ENCODE measurements at regions not wholly inside any gene's neighbourhood (a gene's known extent, or its start where the extent isn't known, plus 50 kb on each side); places are given as distances from the start of the nearest gene placed in this dataset.

DNA sequence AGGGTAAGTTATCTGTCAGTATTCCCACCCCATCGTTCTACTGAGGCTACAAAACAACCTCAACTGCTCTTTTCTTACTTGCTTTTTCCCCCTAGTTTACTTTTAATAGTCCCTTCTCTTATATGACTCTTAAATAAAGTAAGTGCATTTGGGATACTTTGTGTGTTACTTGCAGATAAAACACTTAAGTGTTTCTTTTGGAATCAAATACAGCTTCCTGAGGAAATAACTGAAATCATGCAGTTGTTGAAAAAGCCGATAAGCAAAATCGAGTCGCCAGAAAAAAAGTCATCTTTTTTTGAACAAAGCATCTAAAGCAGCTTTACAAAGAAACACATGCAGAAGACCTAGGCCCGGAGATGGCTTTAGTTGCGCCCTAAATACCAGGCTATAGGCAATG lies 53.5 kb upstream of the EPB41L4A start:
- no peaks in the 10 kb centered on the region for H3K36me3 ChIP-seq
- H3K4me1 ChIP-seq = no peaks in the 10 kb centered on the region
- ATAC-seq (no peak), DNase-seq (no peak)
- H3K4me3 ChIP-seq = no peak overlapping the region
- TF ChIP-seq, protein P1, sequence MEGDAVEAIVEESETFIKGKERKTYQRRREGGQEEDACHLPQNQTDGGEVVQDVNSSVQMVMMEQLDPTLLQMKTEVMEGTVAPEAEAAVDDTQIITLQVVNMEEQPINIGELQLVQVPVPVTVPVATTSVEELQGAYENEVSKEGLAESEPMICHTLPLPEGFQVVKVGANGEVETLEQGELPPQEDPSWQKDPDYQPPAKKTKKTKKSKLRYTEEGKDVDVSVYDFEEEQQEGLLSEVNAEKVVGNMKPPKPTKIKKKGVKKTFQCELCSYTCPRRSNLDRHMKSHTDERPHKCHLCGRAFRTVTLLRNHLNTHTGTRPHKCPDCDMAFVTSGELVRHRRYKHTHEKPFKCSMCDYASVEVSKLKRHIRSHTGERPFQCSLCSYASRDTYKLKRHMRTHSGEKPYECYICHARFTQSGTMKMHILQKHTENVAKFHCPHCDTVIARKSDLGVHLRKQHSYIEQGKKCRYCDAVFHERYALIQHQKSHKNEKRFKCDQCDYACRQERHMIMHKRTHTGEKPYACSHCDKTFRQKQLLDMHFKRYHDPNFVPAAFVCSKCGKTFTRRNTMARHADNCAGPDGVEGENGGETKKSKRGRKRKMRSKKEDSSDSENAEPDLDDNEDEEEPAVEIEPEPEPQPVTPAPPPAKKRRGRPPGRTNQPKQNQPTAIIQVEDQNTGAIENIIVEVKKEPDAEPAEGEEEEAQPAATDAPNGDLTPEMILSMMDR (IDR thresholded peaks at IDR 0.05) = no peak
- no peaks in the 10 kb centered on the region for H3K9me3 ChIP-seq
- H3K27ac ChIP-seq = no peak overlapping the region
- no peaks in the 10 kb centered on the region for H3K27me3 ChIP-seq
- intact Hi-C loops (cut with DNase I) = no loop called here

DNA sequence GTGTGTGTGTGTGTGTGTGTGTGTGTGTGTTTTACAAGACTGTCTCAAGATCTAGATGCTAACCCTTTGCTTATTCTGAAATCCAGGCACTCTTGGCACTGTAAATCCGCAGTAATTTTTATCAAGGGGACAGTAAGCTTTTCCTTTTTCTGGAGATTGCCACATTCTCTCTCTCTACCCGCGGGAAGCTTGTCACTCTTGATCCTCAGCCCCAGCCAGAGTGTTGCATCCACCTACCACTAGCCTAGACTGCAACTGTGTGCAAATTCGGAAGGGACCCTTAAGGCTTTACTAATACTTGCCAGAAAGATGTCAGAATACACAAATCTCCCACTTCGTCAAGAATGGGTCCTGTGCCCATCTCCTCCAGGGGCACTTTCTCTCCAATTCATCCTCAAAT lies 54.9 kb upstream of the EPB41L4A start:
- intact Hi-C loops (cut with DNase I) = no loop called here
- Histone ChIP-seq H3K27me3 (no peaks in the 10 kb centered on the region), H3K9me3 (no peaks in the 10 kb centered on the region), H3K4me1 (no peaks in the 10 kb centered on the region), H3K36me3 (no peaks in the 10 kb centered on the region), H3K4me3 (no peak overlapping the region), H3K27ac (no peak overlapping the region)
- ATAC-seq (no peak), DNase-seq (no peak)
- TF ChIP-seq, protein P1 (IDR thresholded peaks at IDR 0.05) = no peak

DNA sequence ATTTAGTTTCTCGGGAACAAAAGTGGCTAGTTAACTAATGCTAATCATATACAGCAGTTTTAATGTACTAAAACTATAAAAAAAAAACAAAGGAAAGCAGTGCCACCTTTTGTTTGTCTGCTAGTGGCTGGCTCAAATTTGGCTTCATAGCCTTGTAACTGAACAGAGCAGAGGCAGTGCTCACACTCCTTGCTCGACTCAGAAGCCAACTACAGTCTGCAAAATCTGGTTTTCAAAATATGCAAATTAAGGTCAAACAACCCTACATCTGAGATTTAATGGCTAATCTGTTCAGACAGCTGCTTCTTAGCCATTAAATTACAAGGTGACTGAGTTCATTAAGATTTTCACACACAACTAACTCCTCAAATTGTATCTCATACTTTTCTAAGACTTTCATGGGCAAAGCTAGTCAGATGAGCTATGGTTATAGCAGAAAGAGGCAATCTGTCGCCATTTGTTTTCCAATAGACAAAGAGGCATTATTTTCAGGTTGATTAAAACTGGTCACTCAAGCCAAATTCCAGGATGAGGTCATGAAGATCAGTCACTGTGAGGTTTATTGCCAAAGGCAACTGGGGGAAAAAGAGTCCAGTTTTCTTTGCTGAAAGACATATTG lies 56.8 kb upstream of the EPB41L4A start:
- DNase-seq (no peak), ATAC-seq (no peak)
- Histone ChIP-seq H3K36me3 (no peaks in the 10 kb centered on the region), H3K27me3 (no peaks in the 10 kb centered on the region), H3K27ac (no peak overlapping the region), H3K4me1 (no peaks in the 10 kb centered on the region), H3K4me3 (no peak overlapping the region), H3K9me3 (no peaks in the 10 kb centered on the region)
- TF ChIP-seq, protein P1 (IDR thresholded peaks at IDR 0.05) = no peak
- intact Hi-C loops (cut with DNase I) = no loop called here

DNA sequence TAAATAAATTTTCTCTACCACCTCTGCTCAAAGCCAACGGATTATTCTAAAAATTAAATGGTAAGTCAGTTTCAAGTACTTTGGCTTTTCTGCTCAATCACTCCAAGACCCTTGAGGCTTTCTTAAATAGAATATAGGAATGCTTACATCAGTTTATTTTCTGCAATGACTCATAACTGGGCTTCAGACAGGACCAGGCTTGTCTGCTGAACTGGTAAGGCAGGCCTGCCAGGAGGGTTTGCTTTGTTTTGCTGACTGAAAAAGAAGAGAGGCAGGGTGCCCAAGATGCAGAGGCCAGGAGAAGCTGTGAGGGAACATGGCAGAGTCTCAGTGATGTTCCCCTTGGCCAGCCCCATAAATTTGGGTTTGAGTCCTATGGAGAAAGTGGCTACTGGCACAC lies 60.3 kb upstream of the EPB41L4A start:
- H3K27ac ChIP-seq = no peak overlapping the region
- no peaks in the 10 kb centered on the region for H3K4me1 ChIP-seq
- peak; percentile 82 for ATAC-seq
- TF ChIP-seq, protein P1 (IDR thresholded peaks at IDR 0.05) = no peak
- peak in 1 of 4 donors; percentile 38 for DNase-seq
- H3K4me3 ChIP-seq = no peak overlapping the region
- intact Hi-C loops (cut with DNase I) = no loop called here
- no peaks in the 10 kb centered on the region for H3K36me3 ChIP-seq
- H3K27me3 ChIP-seq = no peaks in the 10 kb centered on the region
- H3K9me3 ChIP-seq = no peaks in the 10 kb centered on the region

DNA sequence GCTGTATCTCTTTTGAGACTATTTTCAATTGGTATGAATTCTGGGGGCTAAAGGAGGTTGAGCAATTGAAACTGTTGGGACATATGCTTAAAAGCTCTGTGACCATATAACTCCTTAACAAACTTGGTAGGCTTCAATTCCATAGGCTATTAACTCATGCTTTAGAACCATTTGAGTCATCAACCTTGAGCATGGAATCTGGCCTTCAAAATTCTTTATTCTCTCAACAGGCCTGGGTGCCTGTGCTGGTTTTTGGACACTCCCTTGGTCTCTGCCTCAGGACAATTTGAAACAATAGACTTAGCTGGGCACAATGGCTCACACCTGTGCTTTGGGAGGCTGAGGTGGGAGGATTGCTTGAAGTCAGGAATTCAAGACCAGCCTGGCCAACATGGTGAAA lies 61.4 kb upstream of the EPB41L4A start:
- Histone ChIP-seq H3K27ac (no peak overlapping the region), H3K4me3 (no peak overlapping the region), H3K4me1 (no peaks in the 10 kb centered on the region), H3K27me3 (no peaks in the 10 kb centered on the region), H3K9me3 (no peaks in the 10 kb centered on the region), H3K36me3 (no peaks in the 10 kb centered on the region)
- no peak for ATAC-seq
- DNase-seq = no peak
- intact Hi-C loops (cut with DNase I) = no loop called here
- TF ChIP-seq, protein P1 (IDR thresholded peaks at IDR 0.05) = no peak

Data from left lung (tissue), 4 donors.